CD4-positive, alpha-beta T cell (primary cell): ENCODE measurements at regions not wholly inside any gene's neighbourhood (a gene's known extent, or its start where the extent isn't known, plus 50 kb on each side); places are given as distances from the start of the nearest gene placed in this dataset.

Source experiments
- ATAC-seq: fragments of 200-7000 bp; cut with Tn5 transposase; one replicate; pipeline ENCODE4 v1.10.0; 2022; ENCODE audit warnings: mild to moderate bottlenecking; ENCODE audit not compliant: poor library complexity
- CTCF ChIA-PET: fragments of 350-600 bp; sonication (Branson Sonifier 250); formaldehyde crosslinking; loops from one replicate; lab custom pipeline; 2021; ENCODE audit warnings: antibody characterized with exemption, inconsistent platforms; lab: Charles Lee
- POLR2A ChIA-PET: fragments of 350-600 bp; sonication (Branson Sonifier 250); formaldehyde crosslinking; loops from one replicate; lab custom pipeline; 2021; ENCODE audit warnings: antibody characterized with exemption, inconsistent platforms; lab: Charles Lee
- DNase-seq, 14 experiments: peaks; one replicate each; pipeline ENCODE4 v3.0.0-alpha.2; 2013 to 2020; ENCODE audit warnings: mixed read lengths in 2 of 14
- H3K27ac ChIP-seq, 2 donors: one replicate each; pipeline versions ENCODE4 v1.5.1 to v1.7.0; 2013; ENCODE audit warnings: low read length in 2 of 2, low read depth in 1 of 2, mild to moderate bottlenecking in 1 of 2
- H3K27me3 ChIP-seq, 2 experiments: 1 replicate in 1 of 2; 2 replicates in 1 of 2; pipeline versions ENCODE4 v1.6.1 to v1.7.0; 2013; ENCODE audit warnings: low read length in 2 of 2, control low read depth in 1 of 2, mild to moderate bottlenecking in 1 of 2, moderate library complexity in 1 of 2; ENCODE audit not compliant: insufficient read depth in 2 of 2, control insufficient read depth in 1 of 2
- H3K36me3 ChIP-seq: one replicate; pipeline ENCODE4 v1.6.1; 2013; ENCODE audit warnings: low read length, control low read depth; ENCODE audit not compliant: insufficient read depth
- H3K4me1 ChIP-seq: one replicate; pipeline ENCODE4 v1.6.1; 2013; ENCODE audit warnings: low read length, control low read depth; ENCODE audit not compliant: insufficient read depth
- H3K4me3 ChIP-seq: one replicate; pipeline ENCODE4 v1.5.1; 2013; ENCODE audit warnings: mild to moderate bottlenecking, low read length, moderate library complexity
- H3K9me3 ChIP-seq, 2 experiments: 1 replicate in 1 of 2; 2 replicates in 1 of 2; pipeline versions ENCODE4 v1.6.1 to v1.7.0; 2013; ENCODE audit warnings: low read length in 2 of 2, mild to moderate bottlenecking in 2 of 2, control low read depth in 1 of 2, moderate library complexity in 1 of 2; ENCODE audit not compliant: control insufficient read depth in 1 of 2, insufficient read depth in 1 of 2
- H3K27ac Mint-ChIP-seq: one replicate; pipeline ENCODE4 v1.8.0; 2020; ENCODE audit warnings: mixed read lengths
- H3K27me3 Mint-ChIP-seq: one replicate; pipeline ENCODE4 v1.8.0; 2021; ENCODE audit warnings: mixed read lengths
- H3K36me3 Mint-ChIP-seq: one replicate; pipeline ENCODE4 v1.8.0; 2021; ENCODE audit warnings: low read depth, mixed read lengths
- H3K4me1 Mint-ChIP-seq: one replicate; pipeline ENCODE4 v1.8.0; 2021; ENCODE audit warnings: low read depth, mixed read lengths
- H3K4me3 Mint-ChIP-seq: one replicate; pipeline ENCODE4 v1.8.0; 2020; ENCODE audit warnings: mild to moderate bottlenecking, mixed read lengths
- H3K9me3 Mint-ChIP-seq: one replicate; pipeline ENCODE4 v1.8.0; 2020; ENCODE audit warnings: mixed read lengths
- intact Hi-C, 2 experiments: fragments of 100-400 bp; cut with DNase I in 1 of 2; cut with micrococcal nuclease in 1 of 2; formaldehyde crosslinking; loops; one replicate each; pipeline versions ENCODE4 v1.15.1 to v1.9.0; 2023 to 2025; cut with DNase I, micrococcal nuclease
- TF ChIP-seq, protein P1 (sequence below): fragments of 200-600 bp; IDR thresholded peaks from one replicate; pipeline ENCODE4 v1.8.0; 2022; ENCODE audit warnings: antibody characterized with exemption, mild to moderate bottlenecking

DNA sequence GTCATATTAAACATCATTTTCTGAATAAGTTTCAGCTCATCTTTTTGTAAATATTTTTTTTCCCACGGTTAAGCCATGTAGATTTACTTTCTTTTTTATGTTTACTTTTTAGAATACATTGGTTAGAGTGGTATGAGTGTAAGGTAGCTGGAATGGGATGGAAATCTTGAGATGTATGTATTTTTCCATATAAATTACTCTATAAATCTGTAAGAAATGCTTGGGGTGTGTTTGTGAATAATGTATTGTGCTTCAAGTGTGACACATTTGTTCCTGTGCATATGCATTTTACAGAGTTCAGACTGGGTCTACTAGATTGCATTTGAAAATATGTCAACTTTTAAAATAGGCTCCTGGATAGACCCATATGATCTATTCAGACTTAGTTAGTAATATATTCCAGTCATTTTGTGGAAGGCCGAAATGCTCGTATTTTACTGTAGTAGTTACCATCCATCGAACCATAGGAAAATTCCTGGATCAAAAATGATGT, 756.8 kb downstream of the RAPGEF2 start:
- no peak overlapping the region for H3K4me3 Mint-ChIP-seq
- POLR2A ChIA-PET: no interaction called here
- intact Hi-C loops: no loop called here
- Histone ChIP-seq H3K27ac (no peak overlapping the region), H3K4me3 (no peak overlapping the region), H3K9me3 (peaks cover 0 to 3% of the 10 kb centered on the region in 2 experiments), H3K27me3 (no peaks in the 10 kb centered on the region), H3K36me3 (no peaks in the 10 kb centered on the region), H3K4me1 (no peaks in the 10 kb centered on the region)
- CTCF ChIA-PET: no interaction called here
- DNase-seq (no peak), ATAC-seq (no peak)
- no peaks in the 10 kb centered on the region for H3K9me3 Mint-ChIP-seq
- H3K27me3 Mint-ChIP-seq: no peaks in the 10 kb centered on the region
- H3K27ac Mint-ChIP-seq: no peak overlapping the region
- no peaks in the 10 kb centered on the region for H3K4me1 Mint-ChIP-seq
- TF ChIP-seq, protein P1, sequence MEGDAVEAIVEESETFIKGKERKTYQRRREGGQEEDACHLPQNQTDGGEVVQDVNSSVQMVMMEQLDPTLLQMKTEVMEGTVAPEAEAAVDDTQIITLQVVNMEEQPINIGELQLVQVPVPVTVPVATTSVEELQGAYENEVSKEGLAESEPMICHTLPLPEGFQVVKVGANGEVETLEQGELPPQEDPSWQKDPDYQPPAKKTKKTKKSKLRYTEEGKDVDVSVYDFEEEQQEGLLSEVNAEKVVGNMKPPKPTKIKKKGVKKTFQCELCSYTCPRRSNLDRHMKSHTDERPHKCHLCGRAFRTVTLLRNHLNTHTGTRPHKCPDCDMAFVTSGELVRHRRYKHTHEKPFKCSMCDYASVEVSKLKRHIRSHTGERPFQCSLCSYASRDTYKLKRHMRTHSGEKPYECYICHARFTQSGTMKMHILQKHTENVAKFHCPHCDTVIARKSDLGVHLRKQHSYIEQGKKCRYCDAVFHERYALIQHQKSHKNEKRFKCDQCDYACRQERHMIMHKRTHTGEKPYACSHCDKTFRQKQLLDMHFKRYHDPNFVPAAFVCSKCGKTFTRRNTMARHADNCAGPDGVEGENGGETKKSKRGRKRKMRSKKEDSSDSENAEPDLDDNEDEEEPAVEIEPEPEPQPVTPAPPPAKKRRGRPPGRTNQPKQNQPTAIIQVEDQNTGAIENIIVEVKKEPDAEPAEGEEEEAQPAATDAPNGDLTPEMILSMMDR: no peak
- no peaks in the 10 kb centered on the region for H3K36me3 Mint-ChIP-seq

DNA sequence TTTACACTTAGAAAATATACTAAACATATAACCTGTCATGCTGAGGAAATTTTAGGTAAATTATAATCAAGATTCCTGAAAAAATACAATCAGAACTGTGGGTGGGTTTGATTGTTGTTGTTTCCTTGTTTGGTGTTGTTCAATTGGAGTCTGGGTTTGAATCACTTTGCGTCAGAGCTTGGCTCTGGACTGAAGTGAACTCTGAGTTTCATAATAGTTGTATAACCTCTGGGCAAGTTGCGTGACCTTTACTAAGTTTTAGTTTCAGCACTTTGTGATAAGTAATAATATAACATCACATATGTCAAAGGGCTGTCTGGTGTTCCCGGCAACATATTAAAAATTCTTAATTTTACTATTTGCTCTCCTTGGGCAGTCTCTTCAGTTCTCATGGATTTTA, 758.1 kb downstream of the RAPGEF2 start:
- ATAC-seq: no peak
- intact Hi-C loops: no loop called here
- no peaks in the 10 kb centered on the region for H3K36me3 ChIP-seq
- Mint-ChIP-seq H3K27me3 (no peaks in the 10 kb centered on the region), H3K9me3 (no peaks in the 10 kb centered on the region), H3K27ac (no peak overlapping the region), H3K4me3 (no peak overlapping the region), H3K36me3 (no peaks in the 10 kb centered on the region), H3K4me1 (no peaks in the 10 kb centered on the region)
- POLR2A ChIA-PET: no interaction called here
- no peak overlapping the region for H3K4me3 ChIP-seq
- CTCF ChIA-PET: no interaction called here
- TF ChIP-seq, protein P1: no peak
- no peaks in the 10 kb centered on the region for H3K27me3 ChIP-seq
- no peaks in the 10 kb centered on the region for H3K9me3 ChIP-seq
- no peak overlapping the region for H3K27ac ChIP-seq
- no peak for DNase-seq
- H3K4me1 ChIP-seq: no peaks in the 10 kb centered on the region

DNA sequence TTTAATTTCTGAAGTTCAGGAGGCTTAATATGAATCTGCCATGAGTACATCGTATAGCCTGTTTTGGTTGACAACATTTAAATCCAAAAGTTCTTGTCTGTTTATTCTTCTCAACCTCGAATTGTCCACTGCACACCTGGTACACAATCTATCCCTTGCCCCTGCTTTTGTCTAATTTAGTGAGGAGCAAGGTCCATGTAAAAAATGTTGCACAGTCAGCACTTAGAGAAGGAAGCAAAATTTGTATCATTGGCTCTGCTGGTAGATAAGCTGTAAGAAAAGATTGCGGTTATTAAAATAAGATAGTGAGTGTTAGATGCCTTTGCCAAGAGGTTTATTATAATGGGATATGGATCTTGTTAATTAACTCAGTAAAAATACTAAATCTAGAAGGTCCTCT, 761.5 kb downstream of the RAPGEF2 start:
- Histone ChIP-seq H3K4me3 (no peak overlapping the region), H3K4me1 (no peaks in the 10 kb centered on the region), H3K27ac (no peak overlapping the region), H3K9me3 (peaks cover 0 to 11% of the 10 kb centered on the region in 2 experiments), H3K27me3 (no peaks in the 10 kb centered on the region), H3K36me3 (no peaks in the 10 kb centered on the region)
- H3K27ac Mint-ChIP-seq: no peak overlapping the region
- CTCF ChIA-PET: no interaction called here
- POLR2A ChIA-PET: no interaction called here
- no peak for ATAC-seq
- intact Hi-C loops: no loop called here
- no peak for DNase-seq
- H3K4me3 Mint-ChIP-seq: no peak overlapping the region
- no peaks in the 10 kb centered on the region for H3K4me1 Mint-ChIP-seq
- H3K36me3 Mint-ChIP-seq: no peaks in the 10 kb centered on the region
- TF ChIP-seq, protein P1: no peak
- H3K27me3 Mint-ChIP-seq: no peaks in the 10 kb centered on the region
- no peaks in the 10 kb centered on the region for H3K9me3 Mint-ChIP-seq
